ENCODE measurements at regions not wholly inside any gene's neighbourhood (a gene's known extent, or its start where the extent isn't known, plus 50 kb on each side); places are given as distances from the start of the nearest gene placed in this dataset.
A peak's percentile ranks its signal among the peaks of the same experiment; 100 is the strongest.
"Not testable (repeated sequence)": the region's sequence is repeated elsewhere in the genome, so short reads cannot be mapped to it uniquely, and the experiment has no call there.

DNA sequence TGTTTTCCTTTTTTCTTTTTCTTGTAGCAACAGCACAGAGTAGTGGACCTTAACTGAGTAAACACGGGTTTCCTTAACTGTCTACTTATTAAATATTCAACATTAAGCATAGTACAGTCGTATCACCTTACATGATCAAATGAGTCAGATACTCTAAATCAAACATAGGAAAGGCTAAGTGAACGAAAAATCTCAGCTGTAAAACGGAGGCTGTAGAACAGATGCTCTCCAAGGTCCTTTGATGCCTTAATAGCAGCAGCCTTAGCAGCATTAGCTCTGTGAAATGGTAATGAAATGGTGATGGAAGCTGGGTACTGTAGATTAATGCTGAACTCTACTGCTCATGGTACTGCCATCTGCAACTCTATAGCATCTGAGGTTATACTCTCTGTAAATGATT is 1433.3 kb upstream of the C9orf72 start:
- FAIRE-seq (no peak), DNase-seq (ENCODE audit: insufficient read length, low spot score) (no peak)

DNA sequence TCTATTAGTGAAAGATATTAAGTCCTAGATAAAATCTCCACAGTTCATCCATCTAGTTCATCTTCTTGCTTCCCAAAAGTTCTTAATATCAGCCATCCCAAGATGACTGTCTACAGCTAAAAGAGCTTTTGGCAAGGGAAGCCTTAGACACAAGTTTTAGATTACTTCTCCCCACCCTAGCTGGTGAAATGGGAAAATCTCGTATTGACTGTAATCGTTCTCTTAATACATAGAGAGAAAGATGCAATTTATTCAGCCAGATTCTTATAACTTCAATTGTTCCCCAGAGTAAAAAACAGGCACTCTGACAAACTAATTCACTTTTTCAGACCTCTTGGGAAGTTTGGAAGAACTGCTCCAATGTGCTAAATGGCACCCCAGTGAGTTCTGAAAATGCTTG is 1439.6 kb upstream of the C9orf72 start:
- DNase-seq (ENCODE audit: insufficient read length, low spot score) (no peak), FAIRE-seq (no peak)

DNA sequence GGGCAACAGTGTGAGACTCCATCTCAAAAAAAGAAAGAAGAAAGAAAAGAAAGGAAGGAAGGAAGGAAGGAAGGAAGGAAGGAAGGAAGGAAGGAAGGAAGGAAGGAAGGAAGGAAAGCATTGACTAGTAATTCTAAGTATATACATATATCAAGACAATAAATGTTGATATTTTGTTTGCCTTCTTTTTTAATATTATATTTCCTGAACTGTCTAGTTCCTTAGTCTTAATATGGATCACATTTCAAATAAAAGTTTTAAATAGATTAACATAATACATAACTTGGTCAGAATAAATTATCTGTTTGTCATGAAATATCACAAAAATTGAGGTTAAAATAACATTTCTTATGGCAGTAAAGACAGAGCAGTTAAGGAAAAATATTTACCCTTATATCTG is 1448.4 kb upstream of the C9orf72 start:
- FAIRE-seq, result no peak

DNA sequence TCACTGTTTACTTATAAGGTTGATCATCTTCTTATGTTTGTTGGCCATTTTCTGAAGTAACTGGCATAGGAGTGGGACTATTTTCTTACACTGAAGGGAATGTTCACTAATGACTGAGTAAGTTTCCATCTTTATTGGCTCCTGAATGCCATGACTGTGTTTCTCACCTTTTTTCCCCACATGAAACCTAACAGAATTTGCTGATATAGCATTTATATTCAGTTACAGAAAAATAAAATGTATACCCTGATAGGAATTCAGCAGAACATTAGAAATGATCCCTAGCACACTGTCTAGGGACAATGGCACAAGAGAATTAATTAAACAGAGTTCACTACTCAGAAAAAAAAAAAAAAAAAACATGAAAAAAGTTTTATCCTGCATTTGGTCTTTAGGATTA is 1465.1 kb upstream of the C9orf72 start:
- FAIRE-seq, result no peak

More for the DNA sequence above, 1448.4 kb upstream of the C9orf72 start:
- no peak for DNase-seq (ENCODE audit: insufficient read length, low spot score)

DNA sequence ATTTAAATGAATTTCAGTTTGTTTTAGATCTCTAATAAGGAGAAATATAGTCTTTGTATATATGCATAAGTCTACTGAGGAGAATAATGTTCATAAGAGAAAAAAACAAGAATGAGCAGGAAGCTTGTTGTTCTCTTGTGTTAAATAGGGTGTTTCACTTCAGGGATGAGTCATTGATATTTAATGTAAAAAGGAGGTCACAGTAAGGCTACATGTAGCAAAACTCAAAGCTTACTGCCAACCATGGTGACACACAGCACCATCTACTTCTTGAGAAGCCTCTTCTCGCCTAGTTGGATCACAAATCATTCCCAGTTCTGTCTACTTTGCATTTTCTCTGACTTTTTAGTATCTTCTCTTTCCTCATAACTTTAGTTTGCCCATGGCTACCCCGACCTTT is 1466.0 kb upstream of the C9orf72 start:
- FAIRE-seq (no peak), DNase-seq (ENCODE audit: insufficient read length, low spot score) (no peak)

More for the DNA sequence above, 1465.1 kb upstream of the C9orf72 start:
- no peak for DNase-seq (ENCODE audit: insufficient read length, low spot score)

DNA sequence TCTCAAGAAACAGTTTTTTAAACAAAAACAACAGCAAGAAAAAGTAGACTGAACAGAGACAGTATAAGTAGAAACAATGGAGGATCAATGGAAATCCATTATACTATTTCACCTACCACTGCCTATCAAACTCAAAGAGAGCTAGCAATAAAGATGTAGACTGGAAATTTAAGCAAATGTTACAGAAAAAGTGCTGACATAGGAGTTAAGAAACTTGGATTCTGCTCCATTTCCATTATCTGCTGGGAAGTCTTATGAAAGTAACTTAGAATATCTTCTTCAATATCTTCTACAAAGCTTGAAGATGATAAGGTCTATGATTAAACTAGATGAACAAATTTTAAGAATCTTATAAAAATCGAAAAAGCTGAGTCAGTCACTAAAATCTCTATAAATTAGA is 1469.8 kb upstream of the C9orf72 start:
- FAIRE-seq (no peak), DNase-seq (ENCODE audit: insufficient read length, low spot score) (no peak)

DNA sequence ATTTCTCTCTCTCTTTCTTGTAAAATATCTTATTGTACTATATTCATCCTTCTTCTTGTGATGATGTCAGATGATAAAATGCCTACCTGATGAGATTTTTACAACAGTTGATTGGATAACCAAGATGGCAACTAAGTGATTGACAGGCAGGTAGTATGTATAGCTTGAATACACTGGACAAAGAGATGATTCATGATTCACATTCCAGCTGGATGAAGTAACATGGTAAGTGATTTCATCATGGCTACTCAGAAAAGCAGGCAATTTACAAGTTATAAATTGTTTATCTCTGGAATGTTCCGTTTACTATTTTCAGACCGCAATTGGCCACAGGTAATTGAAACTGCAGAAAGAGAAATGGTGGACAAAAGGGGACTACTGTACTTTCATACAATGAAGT is 1471.7 kb upstream of the C9orf72 start:
- no peak for FAIRE-seq
- no peak for DNase-seq (ENCODE audit: insufficient read length, low spot score)

DNA sequence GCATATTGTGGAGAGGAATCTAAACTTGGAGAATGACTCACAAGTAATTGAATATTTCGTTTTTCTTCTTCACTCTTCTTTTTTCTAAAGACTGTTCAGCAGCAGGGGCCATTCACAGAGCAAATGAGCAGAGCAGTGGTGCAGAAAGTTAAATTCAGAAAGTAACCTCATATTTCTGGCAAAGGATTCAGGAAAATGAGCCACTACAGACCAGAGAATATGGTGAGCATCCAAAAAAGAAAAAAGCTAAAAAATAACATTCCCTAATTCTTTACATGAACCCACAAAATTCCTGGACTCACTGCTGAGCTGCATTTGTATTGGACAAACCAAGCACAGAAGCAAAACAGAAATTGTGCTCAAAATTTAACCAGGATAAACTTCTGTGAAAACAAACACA is 1486.8 kb upstream of the C9orf72 start:
- FAIRE-seq, result no peak
- no peak for DNase-seq (ENCODE audit: insufficient read length, low spot score)

DNA sequence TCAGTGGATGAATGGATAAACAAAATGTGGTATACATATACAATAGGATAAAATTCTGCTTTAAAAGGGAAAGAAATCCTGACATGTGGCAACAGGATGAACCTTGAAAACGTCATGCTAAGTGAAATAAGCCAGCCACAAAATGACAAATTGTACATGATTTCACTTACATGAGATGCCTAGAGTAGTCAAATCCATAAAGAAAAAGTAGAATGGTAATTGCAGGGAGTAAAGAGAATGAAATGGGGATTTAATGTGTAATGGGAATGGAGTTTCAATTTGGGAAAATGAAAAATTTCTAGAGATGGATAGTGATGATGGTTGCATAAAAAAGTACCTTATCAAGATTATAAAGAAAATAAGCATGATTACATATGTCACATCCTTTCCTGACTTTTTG is 1489.2 kb upstream of the C9orf72 start:
- FAIRE-seq, result no peak
- no peak for DNase-seq (ENCODE audit: insufficient read length, low spot score)

DNA sequence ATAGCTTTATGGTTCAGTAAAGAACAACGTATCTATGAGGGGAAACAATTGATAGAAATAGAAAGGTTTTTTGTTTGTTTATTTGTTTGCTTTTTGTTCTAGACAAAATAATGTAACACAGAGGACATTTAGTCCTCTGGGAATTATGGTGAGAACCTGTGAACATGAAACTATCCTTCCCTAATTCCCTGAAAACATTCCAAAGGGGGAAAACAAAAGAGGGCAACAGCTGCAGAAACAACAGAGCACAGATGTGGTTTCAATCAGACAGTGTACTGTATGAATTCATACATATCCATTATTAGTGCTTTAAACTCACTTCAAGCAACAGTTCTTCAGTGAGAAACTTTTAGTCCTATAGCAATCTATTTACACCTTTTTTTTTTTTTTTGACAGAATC is 1489.8 kb upstream of the C9orf72 start:
- FAIRE-seq (no peak), DNase-seq (ENCODE audit: insufficient read length, low spot score) (no peak)

DNA sequence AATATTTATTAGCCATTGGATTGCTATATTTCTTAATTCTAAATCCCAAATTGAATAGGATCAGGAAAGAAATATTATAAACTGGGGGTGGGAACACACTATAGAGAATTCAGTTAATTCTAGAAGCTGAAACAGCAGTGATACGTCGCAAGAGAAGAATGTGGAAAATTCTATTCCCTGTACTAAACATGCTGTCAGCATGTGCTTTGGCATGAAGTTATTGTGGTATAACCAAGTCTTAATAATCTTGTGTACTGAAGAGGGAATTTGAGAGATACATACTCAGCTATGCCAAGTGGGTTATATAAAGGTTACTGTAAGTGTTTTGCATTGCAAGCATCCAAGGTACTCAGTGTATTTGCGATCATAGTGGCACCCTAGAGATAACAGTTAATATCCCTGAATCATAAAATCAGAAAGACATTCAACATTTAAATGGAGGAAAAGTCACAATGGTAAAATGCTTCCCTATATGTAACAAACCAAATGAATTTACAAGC is 1492.9 kb upstream of the C9orf72 start:
- DNase-seq (ENCODE audit: insufficient read length, low spot score) (no peak), FAIRE-seq (no peak)

DNA sequence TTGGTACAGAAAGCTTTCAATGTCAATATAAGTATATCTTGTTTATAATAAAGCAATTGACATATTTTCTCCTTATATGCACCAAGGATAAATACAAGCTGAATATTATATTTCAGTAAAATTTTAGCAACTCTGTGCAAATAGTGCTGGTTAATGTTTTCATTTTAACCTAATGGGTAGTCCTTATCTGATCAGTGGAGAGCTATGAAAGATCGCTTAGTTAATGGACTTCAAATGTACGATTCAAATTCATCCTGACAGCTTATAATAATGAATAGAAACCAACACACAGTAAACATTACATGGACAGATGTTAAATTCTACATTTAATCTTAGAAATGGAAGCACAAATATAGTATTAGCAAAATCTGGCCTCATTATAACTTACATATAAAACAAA is 1495.2 kb upstream of the C9orf72 start:
- FAIRE-seq (no peak), DNase-seq (ENCODE audit: insufficient read length, low spot score) (no peak)

DNA sequence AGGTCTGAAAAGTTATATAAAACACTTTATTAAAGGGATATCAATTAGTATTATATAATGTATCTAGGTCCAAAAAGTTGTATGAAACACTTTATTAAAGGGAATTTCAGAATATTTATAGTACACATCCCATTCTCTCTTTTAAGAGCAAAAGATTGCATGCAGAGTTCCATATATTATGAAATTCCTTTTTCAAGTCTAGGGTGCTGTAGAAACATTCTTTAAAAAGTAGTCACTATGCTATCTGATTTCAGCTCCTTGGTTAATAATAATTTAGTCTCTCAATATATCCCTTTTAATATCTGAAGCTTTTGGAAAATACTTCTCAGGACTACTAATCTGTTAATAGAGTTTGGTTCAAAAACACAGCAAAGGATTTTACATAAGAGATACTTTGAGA is 1496.1 kb upstream of the C9orf72 start:
- no peak for DNase-seq (ENCODE audit: insufficient read length, low spot score)
- no peak for FAIRE-seq

DNA sequence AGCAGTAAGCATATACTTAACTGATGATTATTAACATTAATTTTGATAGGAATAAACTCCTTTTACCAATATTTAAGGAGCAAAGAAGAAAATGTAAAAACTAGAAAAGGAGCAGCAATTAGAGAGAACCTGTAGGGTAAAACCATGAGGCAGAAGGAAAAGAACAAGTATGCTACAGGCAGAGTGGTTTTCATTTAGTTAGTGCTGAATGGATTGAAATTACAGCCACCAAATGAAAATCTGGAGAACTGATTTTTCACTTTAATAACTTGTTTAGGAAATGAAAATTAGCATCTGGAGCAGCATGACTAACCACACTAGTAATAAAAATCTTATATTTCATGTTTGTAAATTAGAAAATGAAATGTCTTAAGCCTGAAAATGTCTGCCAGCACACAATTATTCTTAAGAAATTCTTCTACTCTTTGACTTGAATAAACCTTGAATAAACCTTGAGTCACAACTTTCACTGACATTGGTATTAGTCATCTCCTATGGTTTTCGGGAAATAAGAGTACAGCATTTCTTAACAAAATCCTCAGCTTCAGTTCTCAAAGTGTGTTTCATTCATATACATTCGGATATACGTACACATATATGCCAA is 1504.9 kb upstream of the C9orf72 start:
- DNase-seq (ENCODE audit: insufficient read length, low spot score) (peak; percentile 0), FAIRE-seq (no peak)

DNA sequence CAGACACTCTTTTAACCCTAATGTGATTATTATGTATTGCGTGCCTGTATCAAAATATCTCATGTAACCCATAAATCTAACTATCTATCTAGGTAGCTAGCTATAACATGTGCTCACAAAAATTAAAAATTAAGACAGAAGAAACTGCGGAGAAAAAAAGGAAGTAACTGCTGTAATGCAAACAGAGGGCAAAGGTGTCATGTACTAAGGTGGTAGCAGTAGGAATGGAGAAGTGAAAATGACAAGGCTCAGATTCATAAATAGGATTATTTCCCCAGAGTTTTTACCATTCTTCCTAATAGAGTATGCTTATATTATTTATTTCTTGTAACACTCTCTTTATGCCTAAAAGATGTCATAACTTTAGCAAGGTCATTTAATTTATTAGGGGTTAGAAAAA is 1527.5 kb upstream of the C9orf72 start:
- DNase-seq (ENCODE audit: insufficient read length, low spot score) (no peak), FAIRE-seq (no peak)

DNA sequence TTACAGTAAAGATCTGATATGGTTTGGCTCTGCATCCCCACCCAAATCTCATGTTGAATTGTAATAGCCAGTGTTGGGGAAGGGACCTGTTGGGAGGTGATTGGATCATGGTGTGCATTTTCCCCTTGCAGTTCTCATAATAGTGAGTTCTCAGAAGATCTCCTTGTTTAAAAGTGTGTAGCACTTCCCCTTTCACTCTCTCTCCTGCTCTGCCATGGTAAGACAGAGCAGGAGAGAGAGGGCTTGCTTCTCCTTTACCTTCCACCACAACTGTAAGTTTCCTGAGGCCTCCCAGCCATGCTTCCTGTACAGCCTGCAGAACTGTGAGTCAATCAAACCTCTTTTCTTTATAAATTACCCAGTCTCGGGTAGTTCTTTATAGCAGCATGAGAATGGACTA is 1530.9 kb upstream of the C9orf72 start:
- not testable (repeated sequence) for DNase-seq (ENCODE audit: insufficient read length, low spot score); FAIRE-seq

DNA sequence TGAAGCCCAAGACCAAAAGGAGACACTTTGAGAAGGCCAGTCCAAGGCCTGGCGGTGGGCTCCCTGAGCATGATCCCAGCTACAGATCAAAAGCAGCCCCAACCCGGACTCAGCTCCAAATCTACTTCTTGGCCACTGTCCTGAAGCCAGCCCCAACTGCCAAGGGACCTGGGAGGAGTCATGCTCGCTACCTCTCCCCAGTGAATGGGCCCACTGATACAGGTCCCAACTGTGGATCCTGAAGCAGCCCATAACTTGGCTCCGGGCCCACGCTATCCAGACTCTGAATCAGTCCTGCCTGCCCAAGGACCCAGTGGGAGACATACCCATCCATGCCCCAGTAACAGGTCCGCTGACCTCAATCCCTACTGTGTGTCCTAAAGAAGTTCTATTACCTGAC is 1545.3 kb upstream of the C9orf72 start:
- FAIRE-seq (no peak), DNase-seq (ENCODE audit: insufficient read length, low spot score) (no peak)

DNA sequence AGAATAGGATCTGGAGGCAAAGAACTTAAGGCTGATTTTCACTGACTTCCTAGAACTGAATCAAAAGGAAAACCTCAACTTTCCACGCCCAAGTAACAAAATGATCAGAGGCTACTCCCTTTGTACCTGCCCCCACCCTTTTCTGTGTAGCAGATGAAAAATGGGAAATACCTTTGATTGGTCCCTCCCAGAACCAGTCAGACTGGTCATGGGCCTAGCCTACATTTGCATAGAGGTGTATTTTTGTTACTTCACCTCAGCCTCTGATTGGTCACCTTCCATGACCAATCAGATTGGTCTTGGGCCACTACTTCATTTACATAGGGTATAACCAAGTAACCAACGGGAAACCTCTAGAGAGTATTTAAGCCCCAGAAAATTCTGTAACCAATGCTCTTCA is 1553.5 kb upstream of the C9orf72 start:
- FAIRE-seq (no peak), DNase-seq (ENCODE audit: insufficient read length, low spot score) (no peak)

DNA sequence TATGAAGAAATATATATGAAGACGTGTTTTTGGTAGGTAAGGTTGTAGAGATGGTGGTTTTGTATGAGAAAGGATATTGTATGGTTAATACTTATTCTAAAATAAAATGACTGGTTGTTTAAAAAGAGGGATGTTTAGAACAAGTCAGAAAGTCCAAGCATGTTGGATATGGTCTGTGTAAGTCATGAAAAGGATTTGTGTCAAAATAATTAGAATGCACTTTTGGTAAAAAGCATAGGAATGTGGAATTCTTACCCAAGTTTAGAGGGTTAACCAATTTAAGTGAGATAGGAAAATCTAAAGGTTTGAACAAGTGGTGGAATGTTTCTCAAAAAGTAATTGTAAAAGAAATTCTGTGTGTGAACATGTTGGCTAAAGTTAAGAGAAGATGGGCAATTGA is 1556.5 kb upstream of the C9orf72 start:
- FAIRE-seq, result no peak
- no peak for DNase-seq (ENCODE audit: insufficient read length, low spot score)

DNA sequence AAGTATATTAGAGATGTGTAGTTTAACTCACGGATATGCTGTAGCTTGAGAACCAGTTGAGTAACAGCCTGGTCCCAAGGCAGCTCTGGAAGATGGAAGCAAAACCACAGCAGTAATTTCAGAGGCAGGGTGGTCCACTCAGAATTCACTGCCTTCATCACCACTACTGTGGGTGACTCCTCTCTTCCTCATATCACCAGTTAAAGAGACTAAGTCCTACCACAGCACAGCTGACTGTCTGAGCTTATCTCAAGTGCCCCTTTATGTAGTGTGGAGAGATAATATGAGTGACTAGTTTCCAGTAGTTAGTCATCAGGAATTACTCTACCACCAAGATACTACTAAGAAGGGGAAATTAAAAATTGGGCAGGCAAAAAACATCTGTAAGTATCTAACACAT is 1571.2 kb upstream of the C9orf72 start:
- FAIRE-seq (no peak), DNase-seq (ENCODE audit: insufficient read length, low spot score) (no peak)

DNA sequence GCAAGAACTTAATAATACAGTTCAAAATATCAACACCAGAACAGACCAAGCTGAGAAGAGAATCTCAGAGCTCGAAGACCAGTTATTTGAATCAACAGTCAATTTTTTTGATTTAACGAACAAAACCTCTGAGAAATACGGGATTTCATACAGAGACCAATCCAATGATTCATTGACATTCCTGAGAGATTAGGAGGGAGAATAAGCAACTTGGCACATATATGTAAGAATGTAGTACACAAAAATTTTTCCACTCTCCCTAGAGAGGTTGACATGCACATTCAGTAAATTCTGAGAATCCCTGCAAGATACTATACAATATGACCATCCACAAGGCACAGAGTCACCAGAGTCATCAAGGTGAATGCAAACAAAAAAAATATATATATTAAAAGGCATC is 1577.3 kb upstream of the C9orf72 start:
- FAIRE-seq (no peak), DNase-seq (ENCODE audit: insufficient read length, low spot score) (no peak)

DNA sequence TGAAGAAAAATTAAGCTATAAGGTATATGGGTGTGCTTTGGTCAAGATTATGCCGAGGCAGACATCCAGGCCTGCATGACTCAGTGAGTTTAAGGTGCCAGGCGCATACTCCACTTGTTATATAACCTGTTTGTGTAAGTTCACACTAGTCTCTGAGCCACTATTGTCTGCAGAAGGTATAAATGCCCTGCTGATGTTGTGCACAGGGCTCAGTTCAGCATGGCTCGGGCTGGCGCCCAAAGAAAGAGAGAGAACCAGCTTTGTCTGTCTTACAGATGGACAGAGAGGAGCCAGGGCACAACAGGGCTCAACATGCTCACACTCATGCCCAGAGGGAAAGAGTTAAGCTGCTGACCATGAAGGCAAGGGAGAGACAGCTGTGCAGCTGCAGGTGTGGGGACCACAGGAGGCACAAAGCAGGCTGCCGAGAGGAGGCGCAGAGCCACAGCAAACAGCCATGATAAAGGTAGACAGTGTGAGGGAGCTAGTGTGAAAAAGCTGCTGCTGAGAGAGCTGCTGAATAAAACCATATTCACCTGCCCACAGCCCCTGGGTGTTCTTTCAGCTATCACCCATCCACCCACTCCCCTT is 1587.6 kb upstream of the C9orf72 start:
- FAIRE-seq, result no peak
- DNase-seq (ENCODE audit: insufficient read length, low spot score), result no peak

DNA sequence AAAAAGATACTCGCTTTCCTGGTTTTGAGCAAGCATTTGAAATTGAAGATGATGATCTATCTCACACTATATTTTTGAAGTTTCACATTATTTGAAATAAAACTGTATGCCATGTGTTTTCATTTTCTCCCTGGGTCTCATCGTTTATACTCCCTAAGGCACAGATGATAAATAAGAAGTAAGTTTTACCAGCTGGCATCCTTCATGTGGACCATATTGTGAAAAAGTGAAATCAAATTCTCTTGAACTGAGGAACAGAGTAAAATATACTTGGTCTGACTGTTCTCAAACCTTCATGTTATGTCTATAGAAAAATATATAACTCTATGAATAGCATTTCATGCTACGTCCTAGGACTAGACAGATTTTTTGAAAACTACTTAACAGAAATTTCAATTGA is 1600.9 kb upstream of the C9orf72 start:
- FAIRE-seq, result no peak
- no peak for DNase-seq (ENCODE audit: insufficient read length, low spot score)

Measured in HTR-8/SVneo (cell line).